Lower leg skin (tissue), 4 donors: ENCODE measurements at regions not wholly inside any gene's neighbourhood (a gene's known extent, or its start where the extent isn't known, plus 50 kb on each side); places are given as distances from the start of the nearest gene placed in this dataset.

Experiments used
- DNase-seq, 2 donors: peaks; one replicate each; pipeline ENCODE4 v3.0.0-alpha.2; 2019; ENCODE audit warnings: low spot score in 2 of 2
- H3K4me3 ChIP-seq: fragments of 200-600 bp; sonication (generic); 2 replicates; pipeline ENCODE4 v1.5.1; 2017; ENCODE audit warnings: mild to moderate bottlenecking, low read depth; ENCODE audit not compliant: poor library complexity, severe bottlenecking
- POLR2A ChIP-seq, 2 donors: fragments of 450-650 bp; IDR thresholded peaks; one replicate each; pipeline ENCODE4 v1.6.1; 2016 to 2017; ENCODE audit warnings: antibody characterized with exemption in 2 of 2, mild to moderate bottlenecking in 1 of 2, moderate library complexity in 1 of 2
- WGBS, 2 donors: methylation state at CpG; one replicate each; pipeline ENCODE4 v1.1.5; 2018; 5-methylcytosine and 5-hydroxymethylcytosine counted together
- intact Hi-C: fragments of 100-400 bp; cut with DNase I; formaldehyde crosslinking; loops from one replicate; pipeline ENCODE4 v1.15.0; 2023; ENCODE audit warnings: low total_unique reads
- TF ChIP-seq, protein P1 (sequence below), 3 donors: fragments of 450-650 bp; IDR thresholded peaks; one replicate each; pipeline ENCODE4 v1.5.1; 2016; ENCODE audit warnings: antibody characterized with exemption in 3 of 3, mild to moderate bottlenecking in 3 of 3, moderate library complexity in 2 of 3

DNA sequence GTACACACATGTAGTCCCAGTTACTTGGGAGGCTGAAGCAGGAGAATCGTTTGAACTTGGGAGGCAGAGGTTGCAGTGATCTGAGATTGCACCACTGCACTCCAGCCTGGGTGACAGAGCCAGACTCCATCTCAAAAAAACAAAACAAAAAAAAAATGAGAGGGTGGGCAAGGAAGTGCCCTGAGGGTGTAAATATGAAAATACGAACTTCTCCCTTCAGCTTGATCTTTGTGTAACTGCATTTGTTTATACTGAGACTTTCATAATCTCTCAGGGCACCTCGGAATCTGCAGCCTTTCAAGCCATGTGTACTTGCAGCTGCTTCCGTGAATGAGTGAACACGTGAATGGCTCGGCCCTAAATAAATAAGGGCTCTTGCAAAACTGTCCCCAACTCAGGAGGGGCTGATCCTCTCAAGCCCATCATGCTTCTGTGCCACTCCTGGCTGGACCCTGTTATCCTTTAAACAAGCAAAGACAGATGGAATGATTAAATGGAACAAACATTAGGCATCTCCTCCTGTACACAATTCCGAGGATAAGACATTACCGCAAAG lies 96.8 kb downstream of the BOD1L2 start:
- no peak for TF ChIP-seq POLR2A (IDR thresholded peaks at IDR 0.05)
- TF ChIP-seq, protein P1, sequence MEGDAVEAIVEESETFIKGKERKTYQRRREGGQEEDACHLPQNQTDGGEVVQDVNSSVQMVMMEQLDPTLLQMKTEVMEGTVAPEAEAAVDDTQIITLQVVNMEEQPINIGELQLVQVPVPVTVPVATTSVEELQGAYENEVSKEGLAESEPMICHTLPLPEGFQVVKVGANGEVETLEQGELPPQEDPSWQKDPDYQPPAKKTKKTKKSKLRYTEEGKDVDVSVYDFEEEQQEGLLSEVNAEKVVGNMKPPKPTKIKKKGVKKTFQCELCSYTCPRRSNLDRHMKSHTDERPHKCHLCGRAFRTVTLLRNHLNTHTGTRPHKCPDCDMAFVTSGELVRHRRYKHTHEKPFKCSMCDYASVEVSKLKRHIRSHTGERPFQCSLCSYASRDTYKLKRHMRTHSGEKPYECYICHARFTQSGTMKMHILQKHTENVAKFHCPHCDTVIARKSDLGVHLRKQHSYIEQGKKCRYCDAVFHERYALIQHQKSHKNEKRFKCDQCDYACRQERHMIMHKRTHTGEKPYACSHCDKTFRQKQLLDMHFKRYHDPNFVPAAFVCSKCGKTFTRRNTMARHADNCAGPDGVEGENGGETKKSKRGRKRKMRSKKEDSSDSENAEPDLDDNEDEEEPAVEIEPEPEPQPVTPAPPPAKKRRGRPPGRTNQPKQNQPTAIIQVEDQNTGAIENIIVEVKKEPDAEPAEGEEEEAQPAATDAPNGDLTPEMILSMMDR (IDR thresholded peaks at IDR 0.05), result no peak
- DNase-seq, result no peak
- intact Hi-C loops, result no loop called here
- no peak overlapping the region for H3K4me3 ChIP-seq
- WGBS, 2 donors, result 80% methylated on average over 8 of the region's 8 CpGs

DNA sequence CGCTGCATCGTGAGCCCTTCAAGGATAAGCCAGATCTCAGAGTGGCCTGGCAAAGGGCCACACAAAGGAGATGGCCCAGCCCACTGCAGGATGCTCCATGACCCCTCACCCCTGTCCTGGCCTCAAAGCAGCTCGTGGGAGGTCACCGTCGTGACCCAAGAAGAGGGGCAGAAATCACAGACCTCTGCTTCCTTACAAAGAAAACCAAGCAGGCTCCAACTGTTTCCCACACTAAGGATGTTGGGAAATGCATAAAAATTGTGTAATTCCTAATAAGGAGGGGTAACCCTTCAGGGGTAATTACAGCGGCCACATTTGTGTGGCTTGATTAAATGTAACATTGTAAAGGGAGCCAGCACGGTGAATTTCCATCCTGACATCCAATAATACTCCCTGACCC lies 102.3 kb downstream of the BOD1L2 start:
- DNase-seq, result no peak
- H3K4me3 ChIP-seq, result no peak overlapping the region
- TF ChIP-seq, protein P1 (IDR thresholded peaks at IDR 0.05), result no peak
- TF ChIP-seq POLR2A (IDR thresholded peaks at IDR 0.05), result no peak
- intact Hi-C loops, result no loop called here
- 49 to 55% methylated on average over 7 of the region's 7 CpGs for WGBS, 2 donors

DNA sequence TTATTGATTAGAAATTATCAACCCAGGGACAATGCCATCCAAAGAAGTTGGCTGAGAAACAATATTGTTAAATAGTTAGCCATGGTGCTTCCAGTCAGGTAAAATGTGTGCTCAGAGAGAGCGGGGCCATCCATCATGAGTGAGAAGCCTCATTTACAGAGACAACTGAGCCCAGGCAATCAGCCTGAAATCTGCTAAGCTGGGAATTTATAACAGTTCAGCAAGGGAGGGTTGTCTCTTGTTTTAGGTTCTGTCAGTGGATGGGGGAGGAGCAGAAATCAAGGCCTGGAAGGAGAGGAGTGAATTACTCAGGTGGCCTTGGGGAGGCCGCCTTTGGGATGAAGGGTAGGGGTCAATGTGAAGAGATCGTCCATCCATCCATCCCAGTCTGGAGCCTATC lies 102.5 kb upstream of the ST8SIA3 start:
- WGBS, 2 donors, result 67 to 75% methylated on average over 3 of the region's 3 CpGs
- intact Hi-C loops, result no loop called here
- no peak for DNase-seq

DNA sequence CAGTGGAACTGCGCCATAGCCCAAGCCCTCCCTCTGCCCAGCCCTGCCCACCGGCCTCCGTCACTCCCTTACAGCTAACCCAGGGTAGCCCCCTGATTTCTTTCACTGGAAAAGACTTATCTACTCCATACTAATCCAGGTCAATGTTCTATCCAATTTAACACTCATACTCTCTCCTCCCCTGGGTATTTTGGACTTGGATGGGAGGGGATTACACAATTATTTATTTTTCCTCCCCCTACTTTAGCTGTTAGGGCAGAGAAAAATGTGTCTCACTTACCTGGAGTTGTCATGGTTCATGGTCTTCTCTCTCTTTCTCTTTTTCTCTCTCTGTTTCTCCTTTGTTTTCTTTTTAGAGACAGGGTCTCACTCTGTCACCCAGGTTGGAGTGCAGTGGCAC lies 100.6 kb upstream of the ST8SIA3 start:
- no peak overlapping the region for H3K4me3 ChIP-seq
- WGBS, 2 donors, result 90 to 92% methylated on average over 3 of the region's 3 CpGs
- no peak for DNase-seq
- intact Hi-C loops, result no loop called here
- TF ChIP-seq, protein P1 (IDR thresholded peaks at IDR 0.05), result no peak
- no peak for TF ChIP-seq POLR2A (IDR thresholded peaks at IDR 0.05)

More for the DNA sequence above, 102.5 kb upstream of the ST8SIA3 start:
- no peak for TF ChIP-seq POLR2A (IDR thresholded peaks at IDR 0.05)
- TF ChIP-seq, protein P1 (IDR thresholded peaks at IDR 0.05), result no peak
- H3K4me3 ChIP-seq, result no peak overlapping the region

DNA sequence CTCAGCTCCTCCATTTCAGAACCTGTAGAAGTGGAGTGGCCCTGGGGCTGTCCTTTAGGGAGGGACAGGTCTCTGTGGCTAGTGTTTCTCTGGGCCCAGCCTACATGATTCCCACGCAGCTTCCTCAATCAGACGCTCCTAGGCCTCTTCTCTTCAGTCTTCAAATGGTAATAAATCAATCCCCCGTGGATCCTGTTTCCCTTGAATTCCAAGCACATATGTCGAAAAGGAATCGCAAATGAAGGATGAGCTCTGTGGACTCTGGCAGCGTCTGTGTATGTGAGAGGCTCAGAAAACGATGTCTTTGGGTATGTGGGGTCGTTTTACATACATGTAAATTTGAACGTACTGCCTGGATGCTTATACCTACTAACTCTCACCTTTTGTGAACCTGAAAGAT lies 98.5 kb upstream of the ST8SIA3 start:
- no peak overlapping the region for H3K4me3 ChIP-seq
- intact Hi-C loops, result no loop called here

More for the DNA sequence above, 98.5 kb upstream of the ST8SIA3 start:
- WGBS, 2 donors, result 31 to 34% methylated on average over 9 of the region's 9 CpGs
- no peak for TF ChIP-seq POLR2A (IDR thresholded peaks at IDR 0.05)
- TF ChIP-seq, protein P1 (IDR thresholded peaks at IDR 0.05), result no peak
- no peak for DNase-seq
